ENCODE measurements at regions not wholly inside any gene's neighbourhood (a gene's known extent, or its start where the extent isn't known, plus 50 kb on each side); places are given as distances from the start of the nearest gene placed in this dataset.

- DNase-seq (ENCODE audit: low read depth), result no peak
Measured at GRCh38 chr20:1711826-1712601, 54.4 kb upstream of the SIRPG start.

DNA sequence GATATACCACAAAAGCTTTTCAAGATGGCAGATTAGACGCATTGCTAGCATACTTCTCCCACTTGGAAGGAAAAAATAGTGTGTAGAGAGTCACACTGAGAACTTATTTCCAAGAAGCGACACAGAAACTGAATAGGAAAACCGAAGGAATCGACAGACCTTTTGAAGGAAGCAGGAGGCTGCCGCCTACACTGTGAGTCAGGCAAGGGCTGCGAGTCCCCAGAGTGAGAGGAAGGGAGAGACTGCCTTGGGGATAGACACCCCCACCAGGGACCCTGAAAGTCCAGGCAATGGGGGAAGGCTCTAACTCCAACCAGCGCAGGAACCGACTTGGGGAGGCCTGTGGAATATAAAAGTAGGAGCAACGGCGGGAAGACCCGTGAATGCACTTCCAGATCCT, 53.7 kb upstream of the SIRPG start:
- DNase-seq (ENCODE audit: low read depth), result no peak

GRCh38 chr20:1710484-1710883, 52.9 kb upstream of the SIRPG start:
- DNase-seq (ENCODE audit: low read depth), result no peak

DNA sequence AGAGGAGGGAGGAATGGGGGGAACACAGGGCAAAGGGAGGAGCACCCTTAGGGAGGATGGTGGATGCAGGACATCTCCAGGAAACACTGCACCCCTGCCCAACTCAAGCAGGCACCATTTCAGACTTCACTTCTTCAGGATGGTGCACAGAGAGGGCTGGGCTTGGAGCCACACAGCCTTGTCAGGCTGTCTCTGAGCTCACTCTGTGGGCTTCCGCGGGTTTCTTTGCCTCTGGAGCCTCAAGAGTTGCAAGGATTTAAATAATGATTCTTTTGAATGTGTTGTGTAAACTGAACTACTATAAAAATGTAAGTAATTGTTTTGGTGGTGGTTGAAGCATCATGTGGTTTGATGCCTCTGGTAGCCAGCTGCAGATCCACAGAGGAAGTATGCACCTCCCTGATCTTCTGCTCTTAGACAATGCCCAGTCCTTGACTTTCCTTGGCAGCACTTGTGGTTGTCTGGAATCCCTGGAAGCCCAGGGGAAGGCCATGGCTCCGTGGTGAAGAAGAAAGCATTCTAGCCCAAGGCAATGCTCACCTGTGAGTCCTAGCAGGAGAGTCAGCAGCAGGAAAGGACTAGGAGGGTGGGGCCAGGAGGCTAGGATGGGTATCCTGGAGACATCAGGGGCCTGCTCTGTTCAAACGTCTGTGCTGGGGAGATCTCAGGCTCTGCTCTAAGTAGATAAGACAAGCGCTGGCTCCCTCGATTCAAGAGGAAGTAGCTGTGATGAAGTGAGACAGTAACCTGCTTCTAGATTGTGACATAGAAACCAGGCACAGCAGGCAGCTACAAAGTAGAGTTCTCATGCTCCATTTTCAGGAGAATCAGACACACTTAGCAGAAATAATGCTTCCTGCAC, 50.2 kb upstream of the SIRPG start:
- no peak for DNase-seq (ENCODE audit: low read depth)

Measured in stimulated activated CD8-positive, alpha-beta memory T cell treated with anti-CD3 and anti-CD28 coated beads, Interleukin-12 subunit alpha, Interleukin-12 subunit beta, amount 100 ng/mL, for 4 hours (primary cell).